Mammary epithelial cell (primary cell): ENCODE measurements at regions not wholly inside any gene's neighbourhood (a gene's known extent, or its start where the extent isn't known, plus 50 kb on each side); places are given as distances from the start of the nearest gene placed in this dataset.

Source experiments
- CTCF ChIP-seq, 2 donors: IDR thresholded peaks in 1 of 2; conservative IDR thresholded peaks in 1 of 2; 2 replicates each; pipeline ENCODE4 v1.5.1; 2011 to 2012; ENCODE audit warnings: inconsistent platforms in 2 of 2, low read length in 2 of 2, mild to moderate bottlenecking in 2 of 2, control low read depth in 1 of 2, low read depth in 1 of 2; ENCODE audit not compliant: insufficient read depth in 1 of 2; ENCODE audit errors: extremely low read depth in 1 of 2
- EZH2 ChIP-seq: IDR thresholded peaks from 2 replicates; pipeline ENCODE4 v1.6.1; 2012; ENCODE audit warnings: low read length, inconsistent platforms, borderline replicate concordance

DNA sequence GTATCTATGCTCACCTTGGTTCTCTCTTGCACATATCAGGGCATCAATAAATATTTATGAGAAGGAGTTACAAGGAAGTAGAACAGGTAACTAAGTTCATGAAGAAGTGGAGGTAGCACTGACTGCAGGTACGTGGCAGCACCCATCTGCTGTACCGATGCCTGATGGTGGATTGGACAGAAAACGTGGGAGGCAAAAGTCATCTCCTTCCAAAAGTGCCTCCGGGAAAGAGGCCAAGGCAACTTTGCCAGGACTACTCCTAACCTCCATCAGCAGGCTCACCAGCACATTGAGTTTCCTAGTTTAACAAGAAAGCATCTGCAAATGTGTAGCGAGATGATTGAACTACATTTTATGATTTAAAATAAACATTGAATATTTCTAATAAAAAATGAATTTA, 248.8 kb downstream of the ANKRD7 start:
- TF ChIP-seq CTCF (conservative IDR thresholded peaks at IDR 0.05 in 1 of 2, IDR thresholded peaks at IDR 0.05 in 1 of 2; ENCODE audit: extremely low read depth in 1 of 2, insufficient read depth in 1 of 2, low read depth in 1 of 2, low read length in 2 of 2) (no peak), EZH2 (no peak)
